Bronchial epithelial cell (primary cell): ENCODE measurements at regions not wholly inside any gene's neighbourhood (a gene's known extent, or its start where the extent isn't known, plus 50 kb on each side); places are given as distances from the start of the nearest gene placed in this dataset.

Experiments
- DNase-seq: peaks from one replicate; pipeline ENCODE4 v3.0.0-alpha.2; 2010; ENCODE audit warnings: low read depth
- FAIRE-seq: peaks from 2 replicates; lab custom pipeline; 2011; peaks lifted over from hg19 to GRCh38; lab: Jason Lieb, UNC
- H3K27me3 ChIP-seq: 2 replicates; pipeline ENCODE4 v1.5.1; 2011; ENCODE audit warnings: low read length; ENCODE audit not compliant: control insufficient read depth, insufficient read depth
- H3K36me3 ChIP-seq: 2 replicates; pipeline ENCODE4 v1.5.1; 2011; ENCODE audit warnings: low read length; ENCODE audit not compliant: control insufficient read depth, insufficient read depth
- H3K4me3 ChIP-seq: 2 replicates; pipeline ENCODE4 v1.5.1; 2011; ENCODE audit warnings: mild to moderate bottlenecking, low read depth, low read length, control low read depth
- CTCF ChIP-seq: IDR thresholded peaks from 2 replicates; pipeline ENCODE4 v1.5.1; 2011; ENCODE audit warnings: mild to moderate bottlenecking, moderate library complexity, low read length, control low read depth, inconsistent platforms; ENCODE audit not compliant: insufficient read depth, severe bottlenecking

GRCh38 chr1:70895531-70895930, 152.1 kb downstream of the PTGER3 start:
- FAIRE-seq (no peak), DNase-seq (no peak)
- TF ChIP-seq CTCF = no peak
- Histone ChIP-seq H3K4me3 (no peak overlapping the region), H3K27me3 (no peaks in the 10 kb centered on the region), H3K36me3 (no peaks in the 10 kb centered on the region)

- DNase-seq (peak; percentile 3), FAIRE-seq (no peak)
- TF ChIP-seq CTCF = no peak
- Histone ChIP-seq H3K27me3 (no peaks in the 10 kb centered on the region), H3K36me3 (no peaks in the 10 kb centered on the region), H3K4me3 (no peak overlapping the region)
Measured at GRCh38 chr1:70896224-70896623, 151.4 kb downstream of the PTGER3 start.

- no peak for TF ChIP-seq CTCF
- Histone ChIP-seq H3K27me3 (no peaks in the 10 kb centered on the region), H3K4me3 (no peak overlapping the region), H3K36me3 (no peaks in the 10 kb centered on the region)
- no peak for FAIRE-seq
- no peak for DNase-seq
Measured at GRCh38 chr1:70897273-70897672, 150.3 kb downstream of the PTGER3 start.

GRCh38 chr1:70899735-70900134, 147.9 kb downstream of the PTGER3 start:
- peak; percentile 5 for DNase-seq
- TF ChIP-seq CTCF = no peak
- FAIRE-seq = no peak
- no peaks in the 10 kb centered on the region for H3K27me3 ChIP-seq
- no peak overlapping the region for H3K4me3 ChIP-seq
- H3K36me3 ChIP-seq = no peaks in the 10 kb centered on the region

DNA sequence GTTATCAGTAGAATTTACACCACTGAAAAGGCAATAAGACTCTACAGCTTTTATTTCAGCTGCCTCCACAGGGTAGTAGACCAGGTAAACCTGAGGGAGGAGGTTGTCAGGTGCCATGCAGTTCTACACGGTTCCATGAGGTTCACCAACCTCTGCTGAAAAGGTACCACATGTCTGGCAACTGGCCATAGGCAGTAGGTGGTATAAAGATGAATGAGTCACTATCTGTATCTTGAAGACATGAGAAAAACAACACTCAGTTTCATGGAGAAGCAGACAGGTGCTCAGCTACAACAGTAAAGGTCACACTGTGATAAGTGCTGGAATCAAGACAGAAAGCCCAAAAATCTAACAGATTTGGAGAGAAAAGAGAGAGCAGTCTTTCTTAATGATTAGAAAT, 145.4 kb downstream of the PTGER3 start:
- no peaks in the 10 kb centered on the region for H3K27me3 ChIP-seq
- TF ChIP-seq CTCF = no peak
- no peaks in the 10 kb centered on the region for H3K36me3 ChIP-seq
- FAIRE-seq = no peak
- no peak for DNase-seq
- no peak overlapping the region for H3K4me3 ChIP-seq

DNA sequence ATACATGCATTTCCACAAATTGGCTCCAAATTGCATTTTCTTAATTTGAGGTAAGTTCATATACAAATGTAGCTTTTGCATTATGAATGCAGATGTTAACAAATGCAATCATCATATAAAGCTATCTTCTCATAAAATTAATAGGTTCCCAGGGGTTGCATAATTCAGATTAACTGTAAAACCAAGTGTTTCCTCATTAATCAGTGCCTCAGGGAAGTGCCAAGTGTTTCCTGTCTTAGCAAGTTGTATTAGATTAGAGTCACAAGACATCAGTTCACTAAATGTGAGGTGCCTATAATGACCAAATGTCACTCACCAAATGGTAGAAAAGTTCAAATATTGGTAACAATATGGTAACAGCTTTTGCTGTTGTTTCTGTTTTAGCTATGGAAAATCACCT, 140.8 kb downstream of the PTGER3 start:
- TF ChIP-seq CTCF = no peak
- DNase-seq (no peak), FAIRE-seq (no peak)
- no peak overlapping the region for H3K4me3 ChIP-seq
- no peaks in the 10 kb centered on the region for H3K27me3 ChIP-seq
- H3K36me3 ChIP-seq = no peaks in the 10 kb centered on the region
